Thymus (tissue), 11 donors: ENCODE measurements at regions not wholly inside any gene's neighbourhood (a gene's known extent, or its start where the extent isn't known, plus 50 kb on each side); places are given as distances from the start of the nearest gene placed in this dataset.

ENCODE experiments used
- DNase-seq, 9 donors: peaks; one replicate each; pipeline ENCODE4 v3.0.0-alpha.2; 2013; ENCODE audit warnings: low spot score in 9 of 9, low read depth in 6 of 9, missing footprints in 1 of 9
- H3K27ac ChIP-seq, 2 donors: one replicate each; pipeline ENCODE4 v1.5.1; 2013; ENCODE audit warnings: control low read depth in 1 of 2, low read depth in 1 of 2, low read length in 1 of 2, mild to moderate bottlenecking in 1 of 2, moderate library complexity in 1 of 2
- H3K27me3 ChIP-seq, 2 donors: one replicate each; pipeline ENCODE4 v1.5.1; 2013; ENCODE audit warnings: low read length in 1 of 2; ENCODE audit not compliant: control insufficient read depth in 2 of 2, insufficient read depth in 1 of 2
- H3K36me3 ChIP-seq, 2 donors: one replicate each; pipeline ENCODE4 v1.5.1; 2013; ENCODE audit warnings: low read length in 1 of 2, mild to moderate bottlenecking in 1 of 2, moderate library complexity in 1 of 2; ENCODE audit not compliant: control insufficient read depth in 2 of 2, insufficient read depth in 2 of 2
- H3K4me1 ChIP-seq, 2 donors: one replicate each; pipeline ENCODE4 v1.5.1; 2013; ENCODE audit warnings: low read length in 2 of 2; ENCODE audit not compliant: control insufficient read depth in 2 of 2, insufficient read depth in 2 of 2
- H3K4me3 ChIP-seq, 2 donors: one replicate each; pipeline ENCODE4 v1.5.1; 2013; ENCODE audit warnings: low read length in 2 of 2, control low read depth in 1 of 2, mild to moderate bottlenecking in 1 of 2
- H3K9me3 ChIP-seq, 2 donors: one replicate each; pipeline ENCODE4 v1.5.1; 2013; ENCODE audit warnings: low read length in 1 of 2, mild to moderate bottlenecking in 1 of 2; ENCODE audit not compliant: control insufficient read depth in 2 of 2, insufficient read depth in 1 of 2
- WGBS: extraction: QIAGEN DNeasy Blood & Tissue Kit; methylation state at CpG from one replicate; pipeline ENCODE4 v1.1.7; 2013; 5-methylcytosine and 5-hydroxymethylcytosine counted together
- donor health status: healthy.

DNA sequence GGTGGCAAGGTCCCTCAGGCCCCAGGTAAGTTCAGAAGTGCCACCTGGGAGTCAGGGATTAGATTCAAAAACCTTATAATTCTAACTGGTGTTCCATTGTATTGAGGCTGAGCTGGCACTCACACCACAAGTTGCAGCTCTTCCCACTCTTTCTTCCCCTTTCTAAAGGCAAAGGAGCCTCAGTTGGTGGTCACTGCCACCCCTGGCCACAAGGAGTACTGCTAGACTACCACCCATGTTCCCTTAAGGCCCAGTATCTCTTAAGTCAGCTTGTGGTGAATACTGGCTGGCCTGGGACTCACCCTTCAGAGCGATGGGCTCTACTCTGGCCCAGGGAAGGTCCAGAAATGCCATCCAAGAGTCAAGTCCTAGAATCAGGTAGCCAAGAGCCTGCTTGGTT is 421.1 kb upstream of the KHDRBS2 start:
- Histone ChIP-seq H3K27me3 (no peaks in the 10 kb centered on the region), H3K4me3 (no peak overlapping the region), H3K27ac (no peak overlapping the region), H3K4me1 (no peaks in the 10 kb centered on the region), H3K9me3 (peaks cover 1 to 27% of the 10 kb centered on the region in 2 donors), H3K36me3 (no peaks in the 10 kb centered on the region)
- WGBS: 86% methylated on average over 1 of the region's 1 CpG
- DNase-seq: no peak

DNA sequence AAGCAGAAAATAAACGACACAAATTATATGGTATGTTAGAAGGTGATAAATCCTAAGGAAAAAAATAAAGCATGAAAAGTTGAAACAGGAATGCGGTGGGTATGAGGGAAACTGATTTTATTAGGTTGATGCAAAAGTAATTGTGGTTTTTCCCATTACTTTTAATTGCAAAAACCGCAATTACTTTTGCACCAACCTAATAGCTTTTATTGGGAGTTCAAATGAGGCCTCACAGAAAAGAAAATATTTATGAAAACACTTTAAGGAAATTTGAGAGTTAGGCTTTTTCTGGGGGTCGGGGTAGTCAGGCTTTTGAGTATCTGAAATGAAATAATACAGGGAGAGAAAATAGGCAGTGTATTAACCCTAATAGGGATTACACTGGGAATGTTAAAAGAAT is 397.0 kb upstream of the KHDRBS2 start:
- Histone ChIP-seq H3K4me1 (no peaks in the 10 kb centered on the region), H3K9me3 (peaks cover 0 to 9% of the 10 kb centered on the region in 2 donors), H3K36me3 (no peaks in the 10 kb centered on the region), H3K27me3 (no peaks in the 10 kb centered on the region), H3K4me3 (no peak overlapping the region), H3K27ac (no peak overlapping the region)
- WGBS: 83% methylated on average over 4 of the region's 4 CpGs
- no peak for DNase-seq

DNA sequence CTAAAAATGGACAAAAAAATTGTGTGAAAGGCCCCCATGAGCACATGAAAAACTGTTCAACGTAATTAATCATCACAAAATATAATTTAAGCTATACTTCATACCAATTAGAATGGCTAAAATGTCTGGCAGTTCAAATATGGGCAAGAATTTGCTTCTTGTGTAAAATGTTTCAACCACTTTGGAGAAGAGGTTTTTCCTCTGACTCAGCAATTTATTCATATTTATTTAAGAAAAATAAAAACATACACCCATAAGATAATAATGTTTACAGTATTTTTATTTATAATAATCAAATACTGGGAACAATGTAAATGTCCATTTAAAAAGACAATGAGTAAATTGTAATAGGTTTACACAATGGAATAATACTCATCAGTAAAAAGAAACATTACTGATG is 395.1 kb upstream of the KHDRBS2 start:
- no peak for DNase-seq
- Histone ChIP-seq H3K36me3 (no peaks in the 10 kb centered on the region), H3K4me1 (no peaks in the 10 kb centered on the region), H3K27ac (no peak overlapping the region), H3K9me3 (peaks cover 0 to 11% of the 10 kb centered on the region in 2 donors), H3K4me3 (no peak overlapping the region), H3K27me3 (no peaks in the 10 kb centered on the region)
- 77% methylated on average over 1 of the region's 1 CpG for WGBS

DNA sequence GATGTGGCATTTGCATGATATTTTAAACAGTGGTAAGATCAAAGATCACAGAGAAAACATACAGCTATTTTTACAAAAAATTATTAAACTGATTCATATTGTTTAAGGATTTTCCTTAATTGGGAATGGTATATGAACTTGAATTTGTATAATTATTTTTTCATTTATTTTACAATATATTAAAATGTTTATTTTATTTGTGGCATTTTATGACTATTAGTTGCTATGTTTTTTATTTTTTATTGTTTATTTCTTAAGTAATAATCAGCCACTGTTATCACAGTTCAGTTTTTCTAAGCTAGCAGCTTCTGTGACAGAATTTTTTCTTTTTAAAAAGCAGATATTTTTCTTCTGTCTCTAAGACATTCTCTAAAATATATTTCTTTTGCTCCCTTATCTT is 387.0 kb upstream of the KHDRBS2 start:
- Histone ChIP-seq H3K4me3 (no peak overlapping the region), H3K4me1 (no peaks in the 10 kb centered on the region), H3K27ac (no peak overlapping the region), H3K9me3 (peaks cover 0 to 1% of the 10 kb centered on the region in 2 donors), H3K36me3 (no peaks in the 10 kb centered on the region), H3K27me3 (no peaks in the 10 kb centered on the region)
- no peak for DNase-seq

DNA sequence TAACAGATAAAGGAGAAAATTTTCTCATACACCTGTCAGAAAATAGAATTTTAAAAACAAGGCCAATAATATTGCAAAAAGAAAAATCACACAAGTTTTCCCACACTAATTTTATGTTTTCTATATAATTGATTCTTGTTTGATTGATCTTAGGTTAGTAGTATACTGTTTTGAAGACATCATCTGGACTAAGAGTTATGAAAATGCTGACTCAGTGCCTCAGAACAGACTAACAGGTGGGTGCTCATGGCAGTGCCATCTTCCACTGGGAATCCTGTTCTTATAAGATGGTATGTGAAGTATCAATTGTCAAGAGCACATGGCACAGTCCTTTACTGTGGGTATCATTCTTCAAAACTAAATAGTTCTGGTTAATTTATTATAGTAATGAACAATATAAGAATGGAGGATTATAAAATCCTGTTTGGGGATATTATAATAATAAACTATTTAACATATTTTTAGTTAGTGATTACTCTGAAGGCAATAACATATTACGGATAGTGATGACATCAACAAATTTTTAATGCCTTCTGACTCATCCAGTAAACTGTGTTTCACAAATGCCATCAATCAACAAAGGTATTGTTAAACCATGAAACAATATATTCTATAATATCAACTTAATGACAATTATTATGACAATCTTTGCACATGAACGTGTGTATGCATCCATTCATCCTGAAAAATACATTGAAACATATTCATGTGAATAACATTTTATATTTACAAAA is 384.6 kb upstream of the KHDRBS2 start:
- Histone ChIP-seq H3K4me3 (no peak overlapping the region), H3K27ac (no peak overlapping the region), H3K27me3 (no peaks in the 10 kb centered on the region), H3K9me3 (no peaks in the 10 kb centered on the region), H3K36me3 (no peaks in the 10 kb centered on the region), H3K4me1 (no peaks in the 10 kb centered on the region)
- no peak for DNase-seq
- 83% methylated on average over 2 of the region's 2 CpGs for WGBS

DNA sequence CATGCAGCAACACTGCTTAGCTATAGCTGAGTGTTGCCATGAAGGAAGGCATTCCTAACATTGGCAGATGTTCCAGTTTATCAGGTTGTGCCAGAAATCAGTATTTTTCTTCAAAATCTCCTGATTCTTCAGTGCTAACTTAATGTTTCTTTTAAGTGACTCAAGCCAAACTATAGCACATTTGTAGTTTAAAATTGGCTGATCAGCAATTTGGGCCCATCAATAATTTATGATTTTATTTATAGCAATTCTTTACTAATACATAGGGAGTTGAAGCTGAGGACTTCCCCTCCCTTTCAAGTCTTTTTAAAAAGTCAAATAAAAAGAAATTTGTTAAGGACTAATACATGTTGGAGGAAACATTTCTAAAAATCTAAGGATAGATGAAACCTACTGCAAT is 383.8 kb upstream of the KHDRBS2 start:
- Histone ChIP-seq H3K9me3 (no peaks in the 10 kb centered on the region), H3K27ac (no peak overlapping the region), H3K4me3 (no peak overlapping the region), H3K27me3 (no peaks in the 10 kb centered on the region), H3K36me3 (no peaks in the 10 kb centered on the region), H3K4me1 (no peaks in the 10 kb centered on the region)
- no peak for DNase-seq

DNA sequence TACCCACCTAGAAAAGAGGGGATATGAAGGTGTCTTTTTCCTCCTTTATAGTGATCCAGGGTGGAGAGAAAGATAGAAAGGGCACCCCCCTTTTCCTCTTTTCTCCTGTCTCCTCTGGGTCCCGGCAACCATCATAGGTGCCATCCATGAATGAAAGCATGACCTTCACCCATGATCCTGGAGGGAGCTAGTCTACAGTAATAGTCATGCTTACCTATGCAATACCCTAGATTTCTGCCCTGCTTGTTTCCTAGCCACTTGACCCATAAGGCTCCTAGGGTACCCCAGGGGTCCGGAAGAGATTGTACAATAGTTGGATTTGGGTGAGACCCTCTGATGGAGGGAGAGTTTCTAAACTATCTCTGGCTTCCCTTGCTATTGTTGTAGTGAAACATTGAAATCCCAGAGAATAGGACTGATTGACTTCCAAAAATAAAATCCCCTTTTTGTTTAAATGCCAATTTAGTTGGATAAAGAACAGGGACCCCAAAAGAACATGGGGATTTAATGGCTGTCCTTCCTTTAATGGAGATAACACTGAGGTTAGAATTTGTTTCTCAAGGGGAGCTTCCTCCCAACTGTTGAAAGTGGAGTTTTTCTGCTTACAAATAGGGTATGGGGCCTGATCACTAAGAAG is 366.8 kb upstream of the KHDRBS2 start:
- Histone ChIP-seq H3K4me3 (no peak overlapping the region), H3K36me3 (no peaks in the 10 kb centered on the region), H3K4me1 (no peaks in the 10 kb centered on the region), H3K27ac (no peak overlapping the region), H3K27me3 (no peaks in the 10 kb centered on the region), H3K9me3 (peaks cover 0 to 12% of the 10 kb centered on the region in 2 donors)
- no peak for DNase-seq
- 87% methylated on average over 2 of the region's 2 CpGs for WGBS

DNA sequence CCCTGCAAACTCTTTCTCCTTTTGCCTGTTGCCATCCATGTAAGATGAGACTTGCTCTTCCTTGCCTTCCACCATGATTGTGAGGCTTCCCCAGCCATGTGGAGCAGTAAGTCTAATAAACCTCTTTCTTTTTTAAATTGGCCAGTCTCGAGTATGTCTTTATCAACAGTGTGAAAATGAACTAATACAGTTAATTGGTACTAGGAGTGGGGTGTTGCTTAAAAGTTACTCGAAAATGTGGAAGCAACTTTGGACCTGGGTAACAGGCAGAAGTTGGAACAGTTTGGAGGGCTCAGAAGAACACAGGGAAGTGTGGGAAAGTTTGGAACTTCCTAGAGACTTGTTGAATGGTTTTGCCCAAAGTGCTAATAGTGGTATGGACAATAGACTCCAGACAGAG is 359.2 kb upstream of the KHDRBS2 start:
- Histone ChIP-seq H3K4me1 (no peaks in the 10 kb centered on the region), H3K27ac (no peak overlapping the region), H3K4me3 (no peak overlapping the region), H3K9me3 (peaks cover 0 to 10% of the 10 kb centered on the region in 2 donors), H3K36me3 (no peaks in the 10 kb centered on the region), H3K27me3 (no peaks in the 10 kb centered on the region)
- WGBS: 86% methylated on average over 2 of the region's 2 CpGs
- no peak for DNase-seq

DNA sequence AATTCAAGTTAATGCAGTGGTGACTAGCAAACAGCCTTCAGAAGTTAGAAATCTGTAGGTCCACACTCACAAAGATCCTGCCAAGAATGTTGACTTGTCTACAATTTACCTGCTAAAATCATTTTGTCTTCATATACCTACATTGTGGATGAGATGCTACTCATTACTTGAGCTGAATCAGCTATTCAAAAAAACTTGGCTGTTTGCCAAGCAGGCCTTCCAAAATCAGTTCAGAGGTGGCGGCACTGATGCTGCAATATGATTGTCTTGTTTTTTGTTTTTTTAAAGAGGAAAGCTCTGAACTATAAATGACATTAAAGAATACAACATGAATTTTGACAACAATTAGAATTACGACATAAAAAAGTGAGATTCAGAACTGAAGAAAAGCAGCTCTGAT is 354.7 kb upstream of the KHDRBS2 start:
- WGBS: 70% methylated on average over 2 of the region's 2 CpGs

More for the DNA sequence above, 354.7 kb upstream of the KHDRBS2 start:
- Histone ChIP-seq H3K4me1 (no peaks in the 10 kb centered on the region), H3K4me3 (no peak overlapping the region), H3K36me3 (no peaks in the 10 kb centered on the region), H3K27me3 (no peaks in the 10 kb centered on the region), H3K9me3 (no peaks in the 10 kb centered on the region), H3K27ac (no peak overlapping the region)
- no peak for DNase-seq
